NB4 (cell line): ENCODE measurements at regions not wholly inside any gene's neighbourhood (a gene's known extent, or its start where the extent isn't known, plus 50 kb on each side); places are given as distances from the start of the nearest gene placed in this dataset.

Experiments
- MYC ChIP-seq: IDR thresholded peaks from 2 replicates; pipeline ENCODE4 v1.6.1; 2011; ENCODE audit warnings: low read depth, low read length
- POLR2A ChIP-seq: IDR thresholded peaks from 2 replicates; pipeline ENCODE4 v1.6.1; 2011; ENCODE audit warnings: mild to moderate bottlenecking; ENCODE audit not compliant: insufficient read length; ENCODE audit errors: extremely low read depth
- TF ChIP-seq, protein P1 (sequence below): IDR thresholded peaks from one replicate; pipeline ENCODE4 v1.5.1; 2012; ENCODE audit warnings: low read depth, low read length
- TF ChIP-seq, protein P2 (sequence below): IDR thresholded peaks from 2 replicates; pipeline ENCODE4 v1.6.1; 2011; ENCODE audit warnings: low read depth, low read length

DNA sequence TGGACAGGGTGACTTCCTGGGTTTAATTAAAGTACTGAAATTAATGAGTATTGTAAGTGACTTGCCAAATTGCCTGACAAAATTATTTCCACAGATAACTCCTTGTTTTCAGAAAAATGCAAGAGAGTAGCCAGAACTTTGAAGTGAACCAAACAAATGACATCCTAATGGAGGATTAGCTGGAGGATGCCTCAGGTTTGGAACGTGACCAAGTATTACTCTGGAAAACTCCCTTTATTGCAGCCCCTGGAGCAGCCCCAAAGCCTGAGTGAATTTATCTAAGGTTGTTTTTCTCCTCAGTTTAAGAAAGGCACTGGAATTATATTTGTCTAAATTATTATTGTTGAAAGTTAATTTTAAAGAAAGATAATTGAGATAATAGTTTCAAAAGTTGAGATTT, 343.6 kb upstream of the MTNR1B start:
- TF ChIP-seq, protein P1, sequence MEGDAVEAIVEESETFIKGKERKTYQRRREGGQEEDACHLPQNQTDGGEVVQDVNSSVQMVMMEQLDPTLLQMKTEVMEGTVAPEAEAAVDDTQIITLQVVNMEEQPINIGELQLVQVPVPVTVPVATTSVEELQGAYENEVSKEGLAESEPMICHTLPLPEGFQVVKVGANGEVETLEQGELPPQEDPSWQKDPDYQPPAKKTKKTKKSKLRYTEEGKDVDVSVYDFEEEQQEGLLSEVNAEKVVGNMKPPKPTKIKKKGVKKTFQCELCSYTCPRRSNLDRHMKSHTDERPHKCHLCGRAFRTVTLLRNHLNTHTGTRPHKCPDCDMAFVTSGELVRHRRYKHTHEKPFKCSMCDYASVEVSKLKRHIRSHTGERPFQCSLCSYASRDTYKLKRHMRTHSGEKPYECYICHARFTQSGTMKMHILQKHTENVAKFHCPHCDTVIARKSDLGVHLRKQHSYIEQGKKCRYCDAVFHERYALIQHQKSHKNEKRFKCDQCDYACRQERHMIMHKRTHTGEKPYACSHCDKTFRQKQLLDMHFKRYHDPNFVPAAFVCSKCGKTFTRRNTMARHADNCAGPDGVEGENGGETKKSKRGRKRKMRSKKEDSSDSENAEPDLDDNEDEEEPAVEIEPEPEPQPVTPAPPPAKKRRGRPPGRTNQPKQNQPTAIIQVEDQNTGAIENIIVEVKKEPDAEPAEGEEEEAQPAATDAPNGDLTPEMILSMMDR: no peak
- TF ChIP-seq POLR2A (no peak), MYC (no peak)
- TF ChIP-seq, protein P2, sequence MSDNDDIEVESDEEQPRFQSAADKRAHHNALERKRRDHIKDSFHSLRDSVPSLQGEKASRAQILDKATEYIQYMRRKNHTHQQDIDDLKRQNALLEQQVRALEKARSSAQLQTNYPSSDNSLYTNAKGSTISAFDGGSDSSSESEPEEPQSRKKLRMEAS: no peak
